ENCODE measurements at regions not wholly inside any gene's neighbourhood (a gene's known extent, or its start where the extent isn't known, plus 50 kb on each side); places are given as distances from the start of the nearest gene placed in this dataset.
"Not testable (repeated sequence)": the region's sequence is repeated elsewhere in the genome, so short reads cannot be mapped to it uniquely, and the experiment has no call there.

DNA sequence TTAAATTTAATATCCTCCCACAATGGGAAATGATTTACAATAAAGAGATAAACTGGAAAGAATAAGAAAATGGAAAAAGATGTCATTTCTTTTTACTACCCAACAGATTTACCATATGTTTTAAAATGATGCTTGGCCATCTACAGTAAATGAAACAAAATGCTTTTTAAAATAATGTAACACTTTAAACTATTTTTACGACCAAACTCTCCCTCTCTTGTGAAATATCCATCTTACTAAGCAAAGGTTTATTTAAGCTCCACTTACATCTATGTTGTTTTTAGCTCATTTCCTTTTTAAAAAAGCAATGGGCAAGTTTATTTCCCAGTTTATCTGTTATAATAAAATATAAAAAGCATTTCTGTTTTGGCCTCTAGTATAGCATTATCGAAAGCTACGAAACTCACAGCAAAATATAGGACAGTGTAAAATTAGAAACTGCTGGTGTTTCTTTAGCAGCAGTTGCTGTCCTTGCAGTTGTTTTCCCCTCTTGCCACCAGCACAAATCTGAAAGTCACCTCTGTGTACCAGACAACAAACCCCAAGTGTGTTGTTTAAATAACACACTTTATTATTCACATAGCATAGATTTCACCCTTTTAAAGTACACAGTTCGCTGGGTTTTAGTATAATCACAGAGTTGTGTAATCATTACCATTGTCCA is 195.1 kb downstream of the CDRT15L2 start:
- Histone ChIP-seq H3K4me3 (no peak overlapping the region), H3K27me3 (peaks cover 0 to 4% (median 0%) of the 10 kb centered on the region in 3 donors), H3K4me1 (no peaks in the 10 kb centered on the region), H3K9me3 (no peaks in the 10 kb centered on the region), H3K36me3 (no peaks in the 10 kb centered on the region), H3K27ac (no peak overlapping the region)
- DNase-seq = no peak
- TF ChIP-seq, protein P1, sequence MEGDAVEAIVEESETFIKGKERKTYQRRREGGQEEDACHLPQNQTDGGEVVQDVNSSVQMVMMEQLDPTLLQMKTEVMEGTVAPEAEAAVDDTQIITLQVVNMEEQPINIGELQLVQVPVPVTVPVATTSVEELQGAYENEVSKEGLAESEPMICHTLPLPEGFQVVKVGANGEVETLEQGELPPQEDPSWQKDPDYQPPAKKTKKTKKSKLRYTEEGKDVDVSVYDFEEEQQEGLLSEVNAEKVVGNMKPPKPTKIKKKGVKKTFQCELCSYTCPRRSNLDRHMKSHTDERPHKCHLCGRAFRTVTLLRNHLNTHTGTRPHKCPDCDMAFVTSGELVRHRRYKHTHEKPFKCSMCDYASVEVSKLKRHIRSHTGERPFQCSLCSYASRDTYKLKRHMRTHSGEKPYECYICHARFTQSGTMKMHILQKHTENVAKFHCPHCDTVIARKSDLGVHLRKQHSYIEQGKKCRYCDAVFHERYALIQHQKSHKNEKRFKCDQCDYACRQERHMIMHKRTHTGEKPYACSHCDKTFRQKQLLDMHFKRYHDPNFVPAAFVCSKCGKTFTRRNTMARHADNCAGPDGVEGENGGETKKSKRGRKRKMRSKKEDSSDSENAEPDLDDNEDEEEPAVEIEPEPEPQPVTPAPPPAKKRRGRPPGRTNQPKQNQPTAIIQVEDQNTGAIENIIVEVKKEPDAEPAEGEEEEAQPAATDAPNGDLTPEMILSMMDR (IDR thresholded peaks at IDR 0.05) = no peak
- TF ChIP-seq EP300 (IDR thresholded peaks at IDR 0.05) = no peak
- TF ChIP-seq POLR2A (IDR thresholded peaks at IDR 0.05) = no peak
- no peak for TF ChIP-seq POLR2AphosphoS5 (IDR thresholded peaks at IDR 0.05)
- intact Hi-C loops (cut with DNase I; ENCODE audit: low total_unique reads) = no loop called here
- WGBS, 5 donors = 70 to 77% (median 76%) methylated on average over 4 of the region's 4 CpGs

DNA sequence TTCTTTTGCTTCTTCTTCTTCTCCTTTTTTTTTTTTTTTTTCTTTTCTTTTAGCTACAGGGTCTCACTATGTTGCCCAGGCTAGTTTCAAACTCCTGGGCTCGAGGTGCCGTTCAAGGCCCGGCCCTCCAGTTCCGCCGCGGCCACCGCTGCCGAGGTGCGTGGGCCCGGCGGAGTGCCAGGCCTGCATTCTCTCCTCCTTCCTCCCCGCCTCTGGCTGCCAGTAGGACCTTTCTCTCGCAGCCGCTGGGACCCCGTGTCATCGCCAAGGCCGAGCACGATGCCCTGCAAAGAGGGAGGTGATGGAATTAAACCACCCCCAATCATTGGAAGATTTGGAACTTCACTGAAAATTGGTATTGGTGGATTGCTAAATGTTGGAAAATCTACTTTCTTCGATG is 195.8 kb downstream of the CDRT15L2 start:
- Histone ChIP-seq H3K9me3 (no peaks in the 10 kb centered on the region), H3K4me1 (no peaks in the 10 kb centered on the region), H3K27ac (no peak overlapping the region), H3K27me3 (peaks cover 0 to 5% (median 0%) of the 10 kb centered on the region in 3 donors), H3K36me3 (no peaks in the 10 kb centered on the region), H3K4me3 (no peak overlapping the region)
- 90 to 95% (median 92%) methylated on average over 19 of the region's 19 CpGs for WGBS, 5 donors
- intact Hi-C loops (cut with DNase I; ENCODE audit: low total_unique reads) = no loop called here
- TF ChIP-seq POLR2AphosphoS5 (IDR thresholded peaks at IDR 0.05) = no peak
- no peak for TF ChIP-seq POLR2A (IDR thresholded peaks at IDR 0.05)
- DNase-seq = no peak

DNA sequence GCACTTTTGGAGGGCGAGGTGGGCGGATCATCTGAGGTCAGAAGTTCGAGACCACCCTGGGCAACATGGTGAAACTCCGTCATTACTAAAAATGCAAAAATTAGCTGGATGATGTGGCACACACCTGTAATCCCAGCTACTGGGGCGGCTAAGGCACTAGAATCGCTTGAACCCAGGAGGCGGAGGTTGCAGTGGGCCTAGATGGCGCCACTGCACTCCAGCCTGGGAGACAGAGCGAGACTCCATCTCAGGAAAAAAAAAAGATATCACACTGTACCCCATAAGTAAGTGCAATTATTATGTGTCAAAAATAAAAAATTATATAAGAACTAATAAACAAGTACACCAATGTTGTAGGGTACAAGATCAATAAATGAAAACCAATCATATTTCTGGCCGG is 200.0 kb downstream of the CDRT15L2 start:
- TF ChIP-seq POLR2AphosphoS5 (IDR thresholded peaks at IDR 0.05) (no peak), POLR2A (IDR thresholded peaks at IDR 0.05) (no peak), EP300 (IDR thresholded peaks at IDR 0.05) (no peak)
- TF ChIP-seq, protein P1 (IDR thresholded peaks at IDR 0.05) = no peak
- intact Hi-C loops (cut with DNase I; ENCODE audit: low total_unique reads) = no loop called here
- no peak for DNase-seq
- H3K36me3 ChIP-seq = no peaks in the 10 kb centered on the region
- H3K27ac ChIP-seq = no peak overlapping the region
- no peak overlapping the region for H3K4me3 ChIP-seq
- peaks cover 0 to 5% (median 0%) of the 10 kb centered on the region in 4 donors for H3K9me3 ChIP-seq
- 87 to 95% (median 88%) methylated on average over 10 of the region's 10 CpGs for WGBS, 5 donors
- H3K4me1 ChIP-seq = no peaks in the 10 kb centered on the region
- peaks cover 0 to 23% (median 12%) of the 10 kb centered on the region in 3 donors for H3K27me3 ChIP-seq

DNA sequence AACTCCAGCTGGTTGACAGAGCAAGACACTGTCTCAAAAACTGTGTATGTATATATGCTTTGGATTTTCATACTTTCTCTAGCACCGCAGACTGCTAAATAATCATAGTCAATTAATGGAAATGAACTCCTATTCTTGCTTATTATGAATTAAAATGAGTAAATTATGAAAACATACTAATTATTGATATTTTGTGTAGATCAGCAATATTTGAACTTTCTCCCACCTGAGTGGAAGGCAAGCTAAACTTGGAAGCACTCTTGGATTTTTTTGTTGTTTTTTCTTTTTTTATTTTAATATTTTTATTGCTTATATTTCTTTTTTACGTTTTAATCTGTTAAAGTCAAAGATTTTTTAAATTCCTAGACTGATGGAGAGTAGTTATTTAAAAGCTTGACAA is 201.7 kb downstream of the CDRT15L2 start:
- no peak for DNase-seq
- 86 to 95% (median 92%) methylated on average over 2 of the region's 2 CpGs for whole genome bisulfite sequencing, 5 donors
- intact Hi-C loops (cut with DNase I; ENCODE audit: low total_unique reads) = no loop called here
- peaks cover 0 to 31% (median 15%) of the 10 kb centered on the region in 3 donors for H3K27me3 ChIP-seq
- no peaks in the 10 kb centered on the region for H3K36me3 ChIP-seq
- no peak overlapping the region for H3K4me3 ChIP-seq
- TF ChIP-seq POLR2A (IDR thresholded peaks at IDR 0.05) = no peak
- TF ChIP-seq POLR2AphosphoS5 (IDR thresholded peaks at IDR 0.05) = no peak
- no peak overlapping the region for H3K27ac ChIP-seq
- peaks cover 0 to 5% (median 0%) of the 10 kb centered on the region in 4 donors for H3K9me3 ChIP-seq
- H3K4me1 ChIP-seq = no peaks in the 10 kb centered on the region

DNA sequence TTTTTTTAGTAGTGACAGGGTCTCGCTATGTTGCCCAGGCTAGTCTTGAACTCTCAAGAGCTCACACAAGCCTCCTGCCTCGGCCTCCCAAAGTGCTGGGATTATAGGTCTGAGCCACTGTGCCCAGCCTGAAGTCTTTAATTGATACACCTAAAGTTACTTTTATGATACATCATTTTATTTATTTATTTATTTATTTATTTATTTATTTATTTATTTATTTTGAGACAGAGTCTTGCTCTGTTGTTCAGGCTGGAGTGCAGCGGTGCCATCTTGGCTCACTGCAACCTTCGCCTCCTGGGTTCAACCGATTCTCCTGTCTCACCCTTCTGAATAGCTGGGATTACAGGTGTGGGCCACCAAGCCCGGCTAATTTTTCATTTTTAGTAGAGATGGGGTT is 202.3 kb downstream of the CDRT15L2 start:
- peaks cover 0 to 31% (median 15%) of the 10 kb centered on the region in 3 donors for H3K27me3 ChIP-seq
- H3K4me3 ChIP-seq; H3K4me1 ChIP-seq; H3K36me3 ChIP-seq; H3K9me3 ChIP-seq; intact Hi-C loops (cut with DNase I; ENCODE audit: low total_unique reads); DNase-seq; H3K27ac ChIP-seq: not testable (repeated sequence)
- WGBS, 5 donors = 91 to 97% (median 95%) methylated on average over 6 of the region's 6 CpGs

DNA sequence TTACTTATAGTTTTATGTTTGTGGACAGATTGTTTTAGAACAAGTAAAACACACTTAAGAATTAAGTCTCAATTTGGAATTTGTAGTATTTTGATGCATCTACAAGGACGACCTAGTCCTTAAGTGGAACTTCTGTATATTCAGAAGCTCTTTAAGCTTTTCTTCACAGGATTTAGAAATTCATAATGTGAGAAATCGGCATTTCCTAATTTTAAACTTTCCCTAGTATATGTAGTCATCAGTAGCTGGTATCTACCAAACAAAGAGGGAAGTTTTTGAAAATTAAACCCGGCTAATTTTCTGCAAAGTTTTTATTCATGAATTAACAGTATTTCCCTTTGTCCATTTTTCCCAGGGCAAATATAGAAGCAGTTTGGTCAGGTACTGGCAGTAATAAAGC is 203.6 kb downstream of the CDRT15L2 start:
- intact Hi-C loops (cut with DNase I; ENCODE audit: low total_unique reads) = no loop called here

More for the DNA sequence above, 203.6 kb downstream of the CDRT15L2 start:
- Histone ChIP-seq H3K4me1 (no peaks in the 10 kb centered on the region), H3K9me3 (peaks cover 0 to 5% (median 0%) of the 10 kb centered on the region in 4 donors), H3K27ac (no peak overlapping the region), H3K4me3 (no peak overlapping the region), H3K36me3 (no peaks in the 10 kb centered on the region), H3K27me3 (peaks cover 0 to 31% (median 15%) of the 10 kb centered on the region in 3 donors)
- DNase-seq = no peak
- no peak for TF ChIP-seq POLR2A (IDR thresholded peaks at IDR 0.05)
- TF ChIP-seq, protein P1 (IDR thresholded peaks at IDR 0.05) = no peak
- TF ChIP-seq EP300 (IDR thresholded peaks at IDR 0.05) = no peak
- no peak for TF ChIP-seq POLR2AphosphoS5 (IDR thresholded peaks at IDR 0.05)
- 83 to 87% (median 84%) methylated on average over 3 of the region's 3 CpGs for WGBS, 5 donors

Measured in stomach (tissue), 8 donors.